ENCODE measurements at regions not wholly inside any gene's neighbourhood (a gene's known extent, or its start where the extent isn't known, plus 50 kb on each side); places are given as distances from the start of the nearest gene placed in this dataset.

DNA sequence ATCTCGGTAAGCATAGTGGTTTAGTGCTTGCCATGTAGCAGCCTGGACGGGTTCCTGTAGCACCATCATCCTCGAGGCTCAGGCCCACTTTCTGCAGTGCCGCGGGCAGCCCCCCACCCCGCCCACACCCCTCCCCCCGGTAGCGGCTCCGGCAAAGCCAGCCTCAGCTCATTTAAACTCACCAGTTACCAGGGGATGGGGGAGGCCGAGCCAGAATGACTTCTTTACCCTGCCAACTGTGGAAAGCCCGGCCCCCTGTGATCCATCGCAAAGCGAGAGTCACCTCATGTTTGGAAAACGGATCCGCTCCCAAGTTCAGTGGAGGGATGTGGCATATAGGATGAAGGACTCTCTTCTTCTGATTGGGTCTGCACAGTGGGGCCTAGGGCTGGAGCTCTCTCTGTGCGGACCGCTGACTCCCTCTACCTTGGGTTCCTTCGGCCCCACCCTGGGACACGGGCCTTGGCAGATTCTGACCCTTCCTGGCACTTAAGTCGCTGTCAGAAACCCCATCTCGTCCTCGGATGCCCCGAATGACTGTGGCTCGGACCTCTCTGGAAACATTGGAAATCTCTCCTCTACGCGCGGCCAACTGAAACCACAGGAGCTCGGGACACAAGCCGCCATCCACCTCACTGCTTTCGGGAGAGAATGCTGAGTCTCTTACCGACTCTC is 337.8 kb upstream of the DEFB115 start:
- H3K9ac ChIP-seq (ENCODE audit: low read depth, low read length, poor library complexity) = no peak overlapping the region
- H3K4ac ChIP-seq (ENCODE audit: low read length) = no peak overlapping the region
- H3K27me3 ChIP-seq (ENCODE audit: control insufficient read depth in 3 of 3, insufficient read depth in 3 of 3, low read depth in 1 of 3, low read length in 3 of 3) = no peaks in the 10 kb centered on the region
- no CpG with 5 or more reads among the region's 31 CpGs for WGBS, 2 donors (ENCODE audit: extremely low coverage in 2 of 2, insufficient read length in 2 of 2, insufficient replicate concordance in 1 of 2)
- H3K9me3 ChIP-seq (replicated peaks in 1 of 2; ENCODE audit: control insufficient read depth in 2 of 2, insufficient read depth in 1 of 2, low read depth in 1 of 2, low read length in 2 of 2) = peaks cover 0 to 2% of the 10 kb centered on the region in 2 donors
- H3K4me1 ChIP-seq (ENCODE audit: control insufficient read depth in 2 of 2, insufficient read depth in 1 of 2, low read depth in 1 of 2, low read length in 2 of 2) = no peaks in the 10 kb centered on the region
- H3K36me3 ChIP-seq (replicated peaks in 1 of 2; ENCODE audit: control insufficient read depth in 2 of 2, insufficient read depth in 2 of 2, low read length in 2 of 2) = no peaks in the 10 kb centered on the region
- H2BK12ac ChIP-seq (ENCODE audit: low read length) = no peak overlapping the region
- H3K27ac ChIP-seq (replicated peaks; ENCODE audit: low read length) = no peak overlapping the region
- H4K8ac ChIP-seq (ENCODE audit: low read depth, low read length) = no peak overlapping the region
- no peaks in the 10 kb centered on the region for H3K79me1 ChIP-seq (ENCODE audit: low read depth, low read length)
- no peak overlapping the region for H3K14ac ChIP-seq (ENCODE audit: low read length)
- DNase-seq (ENCODE audit: low spot score) = no peak
- H2BK5ac ChIP-seq (ENCODE audit: low read length) = no peak overlapping the region
- H2BK15ac ChIP-seq (ENCODE audit: low read length) = no peak overlapping the region
- no peak overlapping the region for H3K4me3 ChIP-seq (ENCODE audit: low read length in 2 of 2)
- no peak overlapping the region for H2AFZ ChIP-seq (ENCODE audit: low read length)
- H2BK120ac ChIP-seq (ENCODE audit: low read depth, low read length) = no peak overlapping the region
- no peak overlapping the region for H3K23ac ChIP-seq (ENCODE audit: low read depth, low read length, poor library complexity)
- H4K91ac ChIP-seq (ENCODE audit: low read depth, low read length, poor library complexity) = no peak overlapping the region
- H3K18ac ChIP-seq (ENCODE audit: low read length) = no peak overlapping the region
- no peak overlapping the region for H3K4me2 ChIP-seq (ENCODE audit: insufficient read depth, low read length, poor library complexity, severe bottlenecking)
- no peak overlapping the region for H2AK5ac ChIP-seq (ENCODE audit: low read depth, low read length)

GRCh38 chr20:30921286-30922071 is 336.0 kb upstream of the DEFB115 start:
- Histone ChIP-seq H3K4me2 (ENCODE audit: insufficient read depth, low read length, poor library complexity, severe bottlenecking) (no peak overlapping the region), H2BK15ac (ENCODE audit: low read length) (no peak overlapping the region), H3K18ac (ENCODE audit: low read length) (no peak overlapping the region), H3K27me3 (ENCODE audit: control insufficient read depth in 3 of 3, insufficient read depth in 3 of 3, low read depth in 1 of 3, low read length in 3 of 3) (no peaks in the 10 kb centered on the region), H2BK5ac (ENCODE audit: low read length) (no peak overlapping the region), H4K8ac (ENCODE audit: low read depth, low read length) (peak overlapping the region; percentile 82), H3K4me3 (ENCODE audit: low read length in 2 of 2) (no peak overlapping the region), H2BK12ac (ENCODE audit: low read length) (no peak overlapping the region), H3K9me3 (replicated peaks in 1 of 2; ENCODE audit: control insufficient read depth in 2 of 2, insufficient read depth in 1 of 2, low read depth in 1 of 2, low read length in 2 of 2) (peaks cover 0 to 2% of the 10 kb centered on the region in 2 donors), H2AK5ac (ENCODE audit: low read depth, low read length) (no peak overlapping the region), H3K36me3 (replicated peaks in 1 of 2; ENCODE audit: control insufficient read depth in 2 of 2, insufficient read depth in 2 of 2, low read length in 2 of 2) (no peaks in the 10 kb centered on the region), H3K9ac (ENCODE audit: low read depth, low read length, poor library complexity) (no peak overlapping the region), H3K4ac (ENCODE audit: low read length) (no peak overlapping the region), H3K79me1 (ENCODE audit: low read depth, low read length) (no peaks in the 10 kb centered on the region), H3K23ac (ENCODE audit: low read depth, low read length, poor library complexity) (no peak overlapping the region), H2BK120ac (ENCODE audit: low read depth, low read length) (no peak overlapping the region), H2AFZ (ENCODE audit: low read length) (no peak overlapping the region), H3K27ac (replicated peaks; ENCODE audit: low read length) (no peak overlapping the region), H3K14ac (ENCODE audit: low read length) (peak overlapping the region; percentile 21), H4K91ac (ENCODE audit: low read depth, low read length, poor library complexity) (no peak overlapping the region), H3K4me1 (ENCODE audit: control insufficient read depth in 2 of 2, insufficient read depth in 1 of 2, low read depth in 1 of 2, low read length in 2 of 2) (no peaks in the 10 kb centered on the region)
- no CpG with 5 or more reads among the region's 57 CpGs for WGBS, 2 donors (ENCODE audit: extremely low coverage in 2 of 2, insufficient read length in 2 of 2, insufficient replicate concordance in 1 of 2)
- no peak for DNase-seq (ENCODE audit: low spot score)

DNA sequence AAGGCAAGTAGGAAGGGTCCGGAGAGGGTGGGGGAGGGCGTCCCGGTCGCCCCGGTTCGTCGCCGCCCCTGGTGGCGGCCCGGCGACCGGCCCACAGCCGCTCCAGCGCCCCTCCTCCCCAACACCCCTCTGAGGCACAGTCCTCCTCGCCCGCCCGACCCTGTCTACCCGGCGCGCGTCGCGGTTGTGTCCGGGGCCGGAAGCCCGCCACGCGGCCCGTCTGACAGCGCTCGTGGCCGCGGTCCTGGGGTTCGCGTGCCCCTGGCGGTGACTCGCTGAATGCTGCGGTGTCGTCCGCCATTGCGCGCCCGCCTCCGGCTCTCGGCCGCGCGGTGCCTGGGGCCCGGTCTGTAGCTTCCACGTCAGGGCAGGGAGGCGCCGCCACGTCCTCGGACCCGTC is 335.3 kb upstream of the DEFB115 start:
- DNase-seq (ENCODE audit: low spot score) = no peak
- Histone ChIP-seq H3K4me3 (ENCODE audit: low read length in 2 of 2) (no peak overlapping the region), H3K4ac (ENCODE audit: low read length) (no peak overlapping the region), H3K14ac (ENCODE audit: low read length) (no peak overlapping the region), H3K18ac (ENCODE audit: low read length) (no peak overlapping the region), H4K91ac (ENCODE audit: low read depth, low read length, poor library complexity) (no peak overlapping the region), H2AFZ (ENCODE audit: low read length) (no peak overlapping the region), H3K27ac (replicated peaks; ENCODE audit: low read length) (no peak overlapping the region), H3K4me1 (ENCODE audit: control insufficient read depth in 2 of 2, insufficient read depth in 1 of 2, low read depth in 1 of 2, low read length in 2 of 2) (no peaks in the 10 kb centered on the region), H2BK12ac (ENCODE audit: low read length) (no peak overlapping the region), H3K79me1 (ENCODE audit: low read depth, low read length) (no peaks in the 10 kb centered on the region), H4K8ac (ENCODE audit: low read depth, low read length) (no peak overlapping the region), H2BK15ac (ENCODE audit: low read length) (no peak overlapping the region), H2BK120ac (ENCODE audit: low read depth, low read length) (no peak overlapping the region), H3K27me3 (ENCODE audit: control insufficient read depth in 3 of 3, insufficient read depth in 3 of 3, low read depth in 1 of 3, low read length in 3 of 3) (no peaks in the 10 kb centered on the region), H3K4me2 (ENCODE audit: insufficient read depth, low read length, poor library complexity, severe bottlenecking) (no peak overlapping the region), H3K23ac (ENCODE audit: low read depth, low read length, poor library complexity) (no peak overlapping the region), H3K9me3 (replicated peaks in 1 of 2; ENCODE audit: control insufficient read depth in 2 of 2, insufficient read depth in 1 of 2, low read depth in 1 of 2, low read length in 2 of 2) (peaks cover 0 to 2% of the 10 kb centered on the region in 2 donors), H2BK5ac (ENCODE audit: low read length) (no peak overlapping the region), H3K36me3 (replicated peaks in 1 of 2; ENCODE audit: control insufficient read depth in 2 of 2, insufficient read depth in 2 of 2, low read length in 2 of 2) (no peaks in the 10 kb centered on the region), H3K9ac (ENCODE audit: low read depth, low read length, poor library complexity) (no peak overlapping the region), H2AK5ac (ENCODE audit: low read depth, low read length) (no peak overlapping the region)
- WGBS, 2 donors (ENCODE audit: extremely low coverage in 2 of 2, insufficient read length in 2 of 2, insufficient replicate concordance in 1 of 2) = no CpG with 5 or more reads among the region's 55 CpGs

- Histone ChIP-seq H4K91ac (ENCODE audit: low read depth, low read length, poor library complexity) (no peak overlapping the region), H3K18ac (ENCODE audit: low read length) (no peak overlapping the region)
Observed at GRCh38 chr20:30937790-30938189, 319.7 kb upstream of the DEFB115 start.

More at GRCh38 chr20:30937790-30938189, 319.7 kb upstream of the DEFB115 start:
- Histone ChIP-seq H3K9me3 (replicated peaks in 1 of 2; ENCODE audit: control insufficient read depth in 2 of 2, insufficient read depth in 1 of 2, low read depth in 1 of 2, low read length in 2 of 2) (no peaks in the 10 kb centered on the region), H2BK5ac (ENCODE audit: low read length) (no peak overlapping the region), H3K23ac (ENCODE audit: low read depth, low read length, poor library complexity) (no peak overlapping the region), H3K27ac (replicated peaks; ENCODE audit: low read length) (no peak overlapping the region), H3K4ac (ENCODE audit: low read length) (no peak overlapping the region), H2BK12ac (ENCODE audit: low read length) (no peak overlapping the region), H3K4me2 (ENCODE audit: insufficient read depth, low read length, poor library complexity, severe bottlenecking) (no peak overlapping the region), H3K9ac (ENCODE audit: low read depth, low read length, poor library complexity) (no peak overlapping the region), H2BK15ac (ENCODE audit: low read length) (no peak overlapping the region), H4K8ac (ENCODE audit: low read depth, low read length) (no peak overlapping the region), H3K79me1 (ENCODE audit: low read depth, low read length) (no peaks in the 10 kb centered on the region), H3K27me3 (ENCODE audit: control insufficient read depth in 3 of 3, insufficient read depth in 3 of 3, low read depth in 1 of 3, low read length in 3 of 3) (no peaks in the 10 kb centered on the region), H3K36me3 (replicated peaks in 1 of 2; ENCODE audit: control insufficient read depth in 2 of 2, insufficient read depth in 2 of 2, low read length in 2 of 2) (no peaks in the 10 kb centered on the region), H3K4me3 (ENCODE audit: low read length in 2 of 2) (no peak overlapping the region), H3K14ac (ENCODE audit: low read length) (no peak overlapping the region), H2AFZ (ENCODE audit: low read length) (no peak overlapping the region), H2AK5ac (ENCODE audit: low read depth, low read length) (no peak overlapping the region), H3K4me1 (ENCODE audit: control insufficient read depth in 2 of 2, insufficient read depth in 1 of 2, low read depth in 1 of 2, low read length in 2 of 2) (no peaks in the 10 kb centered on the region), H2BK120ac (ENCODE audit: low read depth, low read length) (no peak overlapping the region)
- DNase-seq (ENCODE audit: low spot score) = no peak
- no CpG with 5 or more reads among the region's 5 CpGs for WGBS, 2 donors (ENCODE audit: extremely low coverage in 2 of 2, insufficient read length in 2 of 2, insufficient replicate concordance in 1 of 2)

All from neuronal stem cell (in vitro differentiated cells).